ENCODE measurements at regions not wholly inside any gene's neighbourhood (a gene's known extent, or its start where the extent isn't known, plus 50 kb on each side); places are given as distances from the start of the nearest gene placed in this dataset.
"Not testable (repeated sequence)": the region's sequence is repeated elsewhere in the genome, so short reads cannot be mapped to it uniquely, and the experiment has no call there.

DNA sequence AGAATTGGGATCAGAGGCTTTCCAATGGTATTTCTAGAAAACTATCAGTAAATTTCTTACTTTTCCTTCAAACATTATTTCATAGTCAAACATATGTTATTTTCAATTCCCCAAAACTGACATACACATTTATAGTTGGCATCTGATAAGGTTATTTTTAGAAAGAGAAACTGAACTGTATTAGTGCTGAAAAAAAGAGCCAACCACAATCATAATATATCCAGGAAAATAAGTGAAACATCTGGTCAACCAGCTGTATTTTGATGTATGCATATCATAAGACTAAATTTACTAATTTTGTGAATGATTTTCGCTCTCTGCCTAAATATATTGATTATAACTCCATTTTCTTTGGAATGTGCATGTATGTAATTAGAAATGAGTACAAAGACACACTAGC, 554.2 kb downstream of the FLRT2 start:
- FAIRE-seq (no peak), DNase-seq (ENCODE audit: insufficient read length, low spot score) (no peak)
- TF ChIP-seq POLR2A (IDR thresholded peaks at IDR 0.05; ENCODE audit: low read depth, low read length): no peak

DNA sequence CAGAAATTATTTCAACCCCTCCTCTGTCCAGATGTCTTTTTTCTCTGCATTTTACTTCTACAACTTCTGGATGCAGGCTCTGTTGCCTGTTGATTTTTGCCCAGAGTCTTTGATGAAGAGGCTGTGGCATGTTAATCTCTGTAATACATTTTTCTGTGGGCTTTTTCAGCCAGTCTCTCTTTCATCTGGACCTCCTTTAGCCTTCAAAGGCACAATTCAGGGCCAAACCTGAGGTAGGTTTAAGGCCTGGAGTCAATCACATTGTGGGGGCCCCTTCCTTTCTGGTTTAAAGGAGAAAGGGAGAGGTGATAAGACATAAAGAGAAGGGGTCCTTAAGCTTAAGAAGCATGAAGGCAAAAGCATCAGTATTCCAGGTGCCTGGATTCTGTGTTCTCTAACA, 553.7 kb downstream of the FLRT2 start:
- no peak for DNase-seq (ENCODE audit: insufficient read length, low spot score)
- TF ChIP-seq POLR2A (IDR thresholded peaks at IDR 0.05; ENCODE audit: low read depth, low read length): no peak
- no peak for FAIRE-seq

DNA sequence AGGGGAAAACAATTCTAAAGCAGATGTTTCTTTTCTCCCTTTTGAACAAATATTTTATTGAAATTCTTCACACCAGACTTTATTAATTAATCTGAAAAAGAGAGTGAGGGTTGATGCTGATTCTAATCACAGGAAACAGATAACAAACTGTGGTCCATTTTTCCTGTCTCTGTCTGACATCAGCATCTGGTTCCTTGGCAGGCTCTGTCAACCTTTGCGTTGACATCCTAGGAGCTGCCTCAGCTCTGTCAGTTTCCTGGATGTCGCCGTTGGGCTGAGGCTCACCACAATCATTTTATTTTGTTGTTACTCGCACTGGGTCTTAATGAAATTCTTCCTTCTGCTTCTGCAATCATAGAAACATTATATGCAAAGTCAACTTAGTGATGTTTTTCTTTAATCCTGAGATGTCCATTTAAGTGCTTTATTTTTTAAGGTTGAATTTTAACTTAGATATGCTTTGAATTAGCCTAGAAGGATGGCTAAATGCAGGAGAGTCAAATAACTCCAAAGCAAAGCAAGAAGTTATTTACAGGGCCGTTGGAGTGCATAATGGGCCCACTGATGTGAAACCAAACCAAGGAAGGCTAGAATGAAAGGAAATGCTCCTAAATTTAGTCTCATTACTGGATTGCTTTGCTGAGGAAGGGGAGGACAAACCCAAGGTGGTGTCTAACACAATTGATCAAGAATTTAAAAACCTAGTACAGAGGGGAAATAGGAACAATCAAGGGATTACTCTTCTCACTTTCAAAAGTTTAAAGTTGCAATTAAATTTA, 542.4 kb downstream of the FLRT2 start:
- no peak for TF ChIP-seq POLR2A (IDR thresholded peaks at IDR 0.05; ENCODE audit: low read depth, low read length)
- DNase-seq (ENCODE audit: insufficient read length, low spot score) (no peak), FAIRE-seq (no peak)

DNA sequence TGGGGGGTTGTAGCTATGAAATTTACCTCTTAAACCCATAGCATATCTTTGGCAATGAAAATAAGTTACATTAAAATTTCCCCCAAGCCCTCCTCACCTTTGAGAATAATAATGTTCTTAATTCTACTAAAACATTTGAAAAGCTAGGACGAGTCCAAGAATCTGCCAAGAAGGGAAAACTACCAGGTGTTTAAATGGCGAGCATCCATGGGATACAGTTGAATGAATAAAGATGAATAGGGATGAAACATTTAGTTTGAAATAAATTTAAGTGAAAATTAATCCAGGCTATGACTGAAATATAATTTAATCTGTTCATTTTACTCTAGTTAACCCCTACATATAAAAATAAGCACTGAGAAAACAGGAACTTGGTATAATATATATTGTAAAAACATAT, 536.7 kb downstream of the FLRT2 start:
- TF ChIP-seq POLR2A (IDR thresholded peaks at IDR 0.05; ENCODE audit: low read depth, low read length): no peak
- no peak for FAIRE-seq
- no peak for DNase-seq (ENCODE audit: insufficient read length, low spot score)

DNA sequence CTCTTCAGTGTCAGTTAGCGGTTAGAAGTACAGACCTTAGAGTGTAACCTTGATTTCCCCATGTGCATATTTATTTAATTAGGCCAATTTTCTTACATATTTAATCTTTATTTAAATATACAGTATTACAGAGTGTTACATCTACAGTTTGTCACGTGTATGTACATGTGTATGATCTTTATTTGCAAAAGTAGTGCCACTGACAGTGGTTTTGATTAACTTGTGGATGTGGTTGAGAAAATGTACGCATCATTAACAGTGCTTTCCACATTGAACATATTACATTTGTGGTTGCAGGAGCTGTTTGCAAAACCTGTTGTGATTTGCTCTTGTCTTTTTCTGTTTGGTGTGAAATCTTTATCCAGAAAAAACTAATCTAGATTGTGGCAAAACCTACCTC, 535.5 kb downstream of the FLRT2 start:
- DNase-seq (ENCODE audit: insufficient read length, low spot score): no peak
- no peak for FAIRE-seq
- no peak for TF ChIP-seq POLR2A (IDR thresholded peaks at IDR 0.05; ENCODE audit: low read depth, low read length)

DNA sequence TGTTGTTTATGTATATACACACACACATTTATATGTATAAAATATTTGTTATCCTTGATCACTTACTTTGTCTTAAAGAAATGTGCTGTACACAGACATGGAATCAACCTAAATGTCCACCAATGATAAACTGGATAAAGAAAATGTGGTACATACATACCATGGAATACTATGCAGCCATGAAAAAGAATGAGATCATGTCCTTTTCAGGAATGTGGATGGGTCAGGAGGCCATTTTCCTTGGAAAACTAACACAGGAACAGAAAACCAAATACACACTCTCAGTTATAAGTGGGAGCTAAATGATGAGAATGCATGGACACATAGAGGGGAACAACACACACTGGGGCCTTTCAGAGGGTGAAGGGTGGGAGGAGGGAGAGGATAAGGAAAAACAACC, 534.7 kb downstream of the FLRT2 start:
- DNase-seq (ENCODE audit: insufficient read length, low spot score); FAIRE-seq: not testable (repeated sequence)

DNA sequence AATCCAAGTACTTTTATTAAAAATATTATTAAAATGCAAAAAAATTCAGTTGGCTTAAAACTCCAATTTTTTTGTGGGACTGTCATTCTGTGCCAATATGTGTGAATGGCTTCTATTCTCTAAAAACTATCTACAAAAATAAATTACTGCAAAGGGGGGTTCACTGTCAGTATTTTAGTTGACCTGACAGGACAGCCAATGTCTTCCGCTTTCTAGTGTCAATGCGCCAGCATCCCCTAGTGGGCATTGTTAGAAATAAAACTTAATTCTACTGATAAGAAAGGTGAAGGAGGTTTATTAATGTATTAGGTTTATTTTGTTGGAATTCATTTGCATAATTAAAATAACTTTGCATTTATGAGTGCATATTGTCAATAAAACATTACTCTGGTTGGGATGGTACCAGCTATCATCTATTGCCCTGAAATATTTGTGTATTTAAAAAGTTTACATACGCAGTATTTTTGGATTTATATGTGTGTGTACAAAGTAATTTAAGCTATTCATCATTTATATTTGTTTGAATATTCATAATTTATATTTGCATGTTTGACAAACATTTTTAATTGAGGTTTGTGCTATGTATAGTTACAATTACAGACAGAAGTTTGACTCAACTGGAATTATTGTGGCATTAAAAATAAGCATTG, 527.2 kb downstream of the FLRT2 start:
- no peak for DNase-seq (ENCODE audit: insufficient read length, low spot score)
- no peak for FAIRE-seq
- no peak for TF ChIP-seq POLR2A (IDR thresholded peaks at IDR 0.05; ENCODE audit: low read depth, low read length)

DNA sequence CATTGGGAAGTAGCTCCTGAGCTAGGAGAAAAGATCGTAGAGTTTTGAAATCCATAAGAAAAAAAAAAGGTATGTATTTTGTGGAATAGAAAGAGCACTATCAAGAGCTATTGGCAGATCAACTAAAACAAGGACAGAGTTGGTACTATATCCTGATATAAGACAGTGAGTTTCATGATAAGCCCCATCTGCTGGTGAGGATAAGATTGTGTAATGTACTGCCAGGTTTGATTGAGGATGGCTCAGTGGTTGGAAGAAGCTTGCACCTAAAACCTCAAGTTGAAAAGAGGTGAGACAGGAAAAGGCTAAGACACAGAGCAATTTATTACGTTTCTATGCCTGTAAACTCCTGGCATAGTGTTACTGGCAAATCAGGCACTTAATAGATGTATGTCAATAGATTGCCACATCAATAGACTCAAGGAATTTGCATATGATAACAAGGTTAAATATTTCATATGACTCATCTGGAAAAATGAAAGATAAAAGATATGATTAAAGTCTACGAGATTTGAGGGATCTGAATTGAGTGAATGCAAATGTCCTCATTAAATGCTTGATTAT, 525.6 kb downstream of the FLRT2 start:
- TF ChIP-seq POLR2A (IDR thresholded peaks at IDR 0.05; ENCODE audit: low read depth, low read length): no peak
- FAIRE-seq: no peak

DNA sequence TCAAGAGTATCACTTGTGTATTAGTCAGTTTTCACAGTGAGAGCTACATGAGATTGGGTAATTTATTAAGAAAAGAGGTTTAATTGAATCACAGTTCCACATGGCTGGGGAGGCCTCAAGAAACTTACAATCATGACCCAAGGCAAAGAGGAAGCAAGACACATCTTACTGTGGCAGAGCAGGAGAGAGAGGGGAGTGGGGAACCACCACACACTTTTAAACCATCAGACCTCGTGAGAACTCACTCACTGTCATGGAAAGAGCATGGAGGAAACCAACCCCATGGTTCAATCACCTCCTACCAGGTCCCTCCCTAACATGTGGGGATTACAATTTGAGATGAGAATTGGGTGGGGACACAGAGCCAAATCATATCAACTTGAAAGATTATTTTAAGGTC, 522.9 kb downstream of the FLRT2 start:
- FAIRE-seq (no peak), DNase-seq (ENCODE audit: insufficient read length, low spot score) (no peak)
- no peak for TF ChIP-seq POLR2A (IDR thresholded peaks at IDR 0.05; ENCODE audit: low read depth, low read length)

More for the DNA sequence above, 525.6 kb downstream of the FLRT2 start:
- DNase-seq (ENCODE audit: insufficient read length, low spot score): no peak

DNA sequence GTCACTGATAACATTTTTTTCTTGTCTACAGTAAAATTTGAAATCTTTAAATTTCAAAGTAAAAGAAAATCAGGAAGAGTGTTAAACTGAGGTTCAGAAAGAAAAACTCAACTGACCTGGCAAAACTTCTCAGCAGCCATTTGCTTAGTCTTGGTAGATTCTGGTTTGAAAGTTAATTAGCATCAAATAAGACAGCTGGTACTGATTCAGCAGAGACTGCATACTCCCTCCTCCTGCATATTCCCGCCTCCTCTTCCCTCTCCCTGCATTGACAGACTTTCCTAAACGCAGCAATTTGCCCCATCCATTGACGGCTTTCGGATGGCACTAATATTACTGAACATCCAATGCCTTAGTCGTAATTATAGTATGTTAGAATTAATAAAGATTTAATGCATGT, 520.8 kb downstream of the FLRT2 start:
- FAIRE-seq (no peak), DNase-seq (ENCODE audit: insufficient read length, low spot score) (no peak)
- TF ChIP-seq POLR2A (IDR thresholded peaks at IDR 0.05; ENCODE audit: low read depth, low read length): no peak

DNA sequence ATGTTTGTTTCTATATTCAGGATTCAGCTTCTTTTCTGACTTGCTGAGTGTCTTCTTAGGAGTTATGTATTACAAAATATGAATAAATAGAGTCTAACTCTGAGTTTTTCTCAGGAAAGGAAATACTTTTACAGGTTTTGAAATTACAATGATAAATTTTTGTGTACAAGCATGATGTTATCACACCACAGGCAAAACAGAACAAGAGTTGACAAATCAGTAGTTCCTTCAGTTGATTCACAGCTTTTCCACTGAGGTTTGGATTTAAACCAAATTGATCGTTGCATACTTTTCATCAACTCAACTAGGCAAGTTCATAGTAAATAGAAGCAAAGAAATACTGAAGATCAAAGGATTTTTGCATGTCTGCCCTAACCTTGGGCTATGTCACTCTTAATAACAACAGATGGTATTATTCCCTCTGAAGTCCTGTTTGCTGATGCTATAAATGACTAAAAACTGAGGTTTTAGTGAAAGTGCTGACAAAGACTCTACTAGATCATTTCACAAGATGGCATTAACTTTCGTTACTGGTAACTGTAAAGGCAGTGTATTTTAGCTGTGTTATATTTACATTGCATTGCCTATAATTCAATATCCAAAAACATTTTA, 520.2 kb downstream of the FLRT2 start:
- FAIRE-seq: no peak
- DNase-seq (ENCODE audit: insufficient read length, low spot score): no peak
- no peak for TF ChIP-seq POLR2A (IDR thresholded peaks at IDR 0.05; ENCODE audit: low read depth, low read length)

DNA sequence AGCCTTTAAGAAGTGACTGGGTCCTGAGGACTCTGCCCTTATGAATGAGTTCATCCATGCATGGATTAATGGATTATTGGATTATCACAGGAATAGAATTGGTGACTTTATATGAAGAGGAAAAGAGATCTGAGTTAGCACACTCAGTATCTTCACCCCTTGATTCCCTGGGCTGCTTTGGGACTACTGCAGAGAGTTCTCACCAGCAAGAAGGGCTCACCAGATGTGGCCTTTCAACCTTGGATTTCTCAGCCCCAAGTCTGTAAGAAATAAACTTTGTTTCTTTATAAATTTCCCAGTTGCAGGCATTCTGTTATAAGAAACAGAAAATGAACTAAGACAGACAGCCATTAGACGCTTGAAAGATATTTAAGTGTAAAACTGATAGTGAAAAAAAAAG, 509.2 kb downstream of the FLRT2 start:
- no peak for TF ChIP-seq POLR2A (IDR thresholded peaks at IDR 0.05; ENCODE audit: low read depth, low read length)
- FAIRE-seq: no peak

DNA sequence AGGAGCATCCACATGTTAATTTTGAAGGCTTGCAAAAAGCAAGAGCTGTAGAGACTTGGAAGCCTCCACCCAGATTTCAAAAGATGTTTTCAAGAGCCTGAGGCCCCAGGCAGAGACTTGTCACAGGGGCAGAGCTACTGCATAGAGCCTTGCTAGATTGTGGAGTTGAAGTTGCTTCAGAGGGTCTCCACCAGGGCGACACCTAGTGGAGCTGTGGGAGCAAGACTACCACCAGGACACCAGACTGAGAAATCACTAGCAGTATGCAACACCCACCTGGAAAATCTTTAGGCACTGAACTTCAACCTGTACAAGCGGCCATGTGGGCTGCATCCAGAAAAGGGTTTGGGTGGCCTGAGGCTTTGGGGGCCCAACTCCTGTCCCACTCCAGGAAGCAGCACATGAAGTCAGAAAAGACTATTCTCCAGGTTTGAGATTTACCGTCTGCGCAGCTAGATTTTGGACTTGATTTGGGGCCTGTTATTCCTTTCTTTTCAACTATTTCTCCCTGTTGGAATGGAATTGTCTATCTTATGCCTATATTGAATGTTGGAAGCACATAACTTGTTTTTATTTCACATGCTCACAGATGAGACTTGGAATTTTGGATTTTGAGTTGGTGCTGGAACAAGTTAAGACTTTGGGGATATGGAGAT, 508.6 kb downstream of the FLRT2 start:
- DNase-seq (ENCODE audit: insufficient read length, low spot score): peak; percentile 19
- no peak for FAIRE-seq
- no peak for TF ChIP-seq POLR2A (IDR thresholded peaks at IDR 0.05; ENCODE audit: low read depth, low read length)

More for the DNA sequence above, 509.2 kb downstream of the FLRT2 start:
- DNase-seq (ENCODE audit: insufficient read length, low spot score): no peak

DNA sequence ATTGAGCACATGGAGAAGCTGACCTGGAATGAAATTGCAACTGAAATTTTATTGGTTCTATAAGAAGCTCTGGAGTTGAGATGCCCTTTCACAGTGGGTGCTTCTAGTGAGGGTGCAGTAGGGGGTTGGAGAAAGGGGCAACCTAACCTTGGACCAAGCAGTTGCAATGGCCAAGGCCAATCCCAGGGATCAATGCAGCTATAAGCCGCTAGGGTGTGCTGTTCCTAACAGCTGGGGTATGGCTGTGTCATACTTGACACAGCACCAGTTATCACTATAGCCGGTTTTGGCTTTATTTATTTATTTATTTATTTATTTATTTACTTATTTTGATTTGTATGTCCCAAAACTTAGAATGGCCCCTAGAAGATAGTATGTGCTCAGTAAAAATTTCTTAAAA, 505.9 kb downstream of the FLRT2 start:
- FAIRE-seq (no peak), DNase-seq (ENCODE audit: insufficient read length, low spot score) (no peak)
- no peak for TF ChIP-seq POLR2A (IDR thresholded peaks at IDR 0.05; ENCODE audit: low read depth, low read length)
